Stimulated activated naive CD8-positive, alpha-beta T cell treated with anti-CD3 and anti-CD28 coated beads, Interleukin-15, Interleukin-2, amounts not matched to agents 100 ng/mL and 50 ng/mL, for 24 hours (primary cell): ENCODE measurements at regions not wholly inside any gene's neighbourhood (a gene's known extent, or its start where the extent isn't known, plus 50 kb on each side); places are given as distances from the start of the nearest gene placed in this dataset.
A peak's percentile ranks its signal among the peaks of the same experiment; 100 is the strongest.
"Not testable (repeated sequence)": the region's sequence is repeated elsewhere in the genome, so short reads cannot be mapped to it uniquely, and the experiment has no call there.

Source experiments
- H3K27ac Mint-ChIP-seq: one replicate; pipeline ENCODE4 v1.8.0; 2021; ENCODE audit warnings: mild to moderate bottlenecking, mixed read lengths
- H3K27me3 Mint-ChIP-seq: one replicate; pipeline ENCODE4 v1.8.0; 2021; ENCODE audit warnings: mixed read lengths
- H3K36me3 Mint-ChIP-seq: one replicate; pipeline ENCODE4 v1.8.0; 2021; ENCODE audit warnings: low read depth, mixed read lengths
- H3K4me1 Mint-ChIP-seq: one replicate; pipeline ENCODE4 v1.8.0; 2021; ENCODE audit warnings: low read depth, mixed read lengths
- H3K4me3 Mint-ChIP-seq: one replicate; pipeline ENCODE4 v1.8.0; 2021; ENCODE audit warnings: mild to moderate bottlenecking, mixed read lengths
- H3K9me3 Mint-ChIP-seq: one replicate; pipeline ENCODE4 v1.8.0; 2021; ENCODE audit warnings: mixed read lengths

DNA sequence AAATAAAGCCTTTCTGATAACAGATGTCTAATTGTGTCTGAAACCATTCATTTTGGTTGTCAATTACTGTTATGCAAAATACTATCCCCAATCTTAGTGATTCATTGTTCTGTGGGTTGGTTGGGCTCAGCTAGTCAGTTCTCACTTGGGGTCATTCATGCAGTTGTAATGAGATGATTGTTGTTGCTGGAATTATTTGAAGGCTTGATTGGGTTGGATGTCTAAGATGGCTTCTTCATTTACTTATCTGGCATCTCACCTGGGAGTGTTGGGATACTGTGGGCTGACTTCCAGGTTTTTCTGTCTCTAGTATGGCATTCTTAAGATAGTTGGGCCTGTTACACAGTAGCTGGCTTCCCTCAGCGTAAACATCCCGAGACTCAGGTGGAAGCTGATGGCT lies 217.8 kb upstream of the B3GALT2 start:
- H3K27me3 Mint-ChIP-seq: no peaks in the 10 kb centered on the region
- no peak overlapping the region for H3K4me3 Mint-ChIP-seq
- no peaks in the 10 kb centered on the region for H3K36me3 Mint-ChIP-seq
- peaks cover 22% of the 10 kb centered on the region for H3K4me1 Mint-ChIP-seq
- no peaks in the 10 kb centered on the region for H3K9me3 Mint-ChIP-seq
- no peak overlapping the region for H3K27ac Mint-ChIP-seq

GRCh38 chr1:193402977-193403376 lies 216.6 kb upstream of the B3GALT2 start:
- H3K4me3 Mint-ChIP-seq: no peak overlapping the region
- H3K27ac Mint-ChIP-seq: no peak overlapping the region

GRCh38 chr1:193402037-193402436 lies 215.6 kb upstream of the B3GALT2 start:
- Mint-ChIP-seq H3K36me3 (no peaks in the 10 kb centered on the region), H3K4me3 (no peak overlapping the region), H3K4me1 (peaks cover 10% of the 10 kb centered on the region), H3K27me3 (no peaks in the 10 kb centered on the region), H3K27ac (no peak overlapping the region), H3K9me3 (no peaks in the 10 kb centered on the region)

More at GRCh38 chr1:193402977-193403376, 216.6 kb upstream of the B3GALT2 start:
- no peaks in the 10 kb centered on the region for H3K27me3 Mint-ChIP-seq
- H3K36me3 Mint-ChIP-seq: no peaks in the 10 kb centered on the region
- H3K9me3 Mint-ChIP-seq: no peaks in the 10 kb centered on the region
- H3K4me1 Mint-ChIP-seq: peaks cover 12% of the 10 kb centered on the region

DNA sequence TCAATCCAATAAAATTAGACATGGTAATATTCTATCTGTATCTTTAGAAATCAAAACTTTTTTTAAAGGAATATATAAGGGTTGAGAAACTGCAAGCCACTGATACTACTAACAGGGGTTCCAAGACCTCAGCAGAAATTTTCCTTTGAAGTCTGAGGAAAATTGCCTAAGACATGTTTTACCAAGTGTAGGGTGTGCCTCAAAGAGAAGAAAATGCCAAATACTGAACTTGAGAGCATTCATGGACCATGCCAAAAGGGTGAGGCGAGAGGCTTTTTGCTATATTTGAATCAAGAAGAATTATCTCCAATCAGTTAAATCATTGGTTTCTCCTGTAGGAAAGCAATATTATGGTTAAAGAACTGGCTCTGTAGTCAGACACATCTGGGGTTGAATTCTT lies 207.9 kb upstream of the B3GALT2 start:
- Mint-ChIP-seq H3K4me1 (peaks cover 5% of the 10 kb centered on the region), H3K27ac (no peak overlapping the region), H3K9me3 (peaks cover 5% of the 10 kb centered on the region), H3K36me3 (no peaks in the 10 kb centered on the region), H3K27me3 (no peaks in the 10 kb centered on the region), H3K4me3 (no peak overlapping the region)

DNA sequence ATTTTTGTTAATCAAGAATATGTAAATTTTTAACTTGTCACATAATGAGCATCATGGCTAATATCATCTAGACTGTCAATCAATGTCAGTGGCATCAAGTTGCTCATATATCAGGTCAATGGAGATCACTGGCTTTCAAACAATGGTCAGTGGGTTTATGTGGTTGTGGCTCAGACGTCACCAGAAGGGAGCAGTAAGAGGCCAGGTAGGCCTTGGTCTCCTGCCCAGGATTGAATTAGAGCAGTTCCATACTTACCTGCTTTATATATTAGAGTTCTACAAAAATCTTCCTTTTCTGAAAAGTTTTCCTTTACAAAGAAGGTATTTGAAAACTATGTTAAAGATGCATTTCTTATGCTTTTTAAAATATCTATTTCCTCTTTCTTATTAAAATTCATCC lies 206.3 kb upstream of the B3GALT2 start:
- Mint-ChIP-seq H3K36me3 (no peaks in the 10 kb centered on the region), H3K27ac (no peak overlapping the region), H3K9me3 (peaks cover 5% of the 10 kb centered on the region), H3K27me3 (no peaks in the 10 kb centered on the region), H3K4me3 (no peak overlapping the region), H3K4me1 (peaks cover 5% of the 10 kb centered on the region)

DNA sequence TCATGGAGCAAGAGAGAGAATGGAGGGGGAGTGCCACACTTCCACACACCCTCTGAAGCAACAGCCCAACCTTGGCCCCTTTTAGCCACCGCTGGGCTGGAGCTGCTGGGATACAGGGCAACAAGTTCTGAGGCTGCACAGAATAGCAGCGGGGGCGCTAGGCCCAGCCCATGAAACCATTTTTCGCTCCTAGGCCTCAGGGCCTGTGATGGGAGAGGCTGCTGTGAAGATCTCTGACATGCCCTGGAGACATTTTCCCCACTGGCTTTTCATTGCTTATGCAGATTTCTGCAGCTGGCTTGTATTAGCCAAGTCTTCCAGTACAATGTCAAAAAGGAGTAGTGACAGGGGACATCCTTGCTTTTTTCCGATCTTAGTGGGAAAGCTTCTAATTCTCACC lies 202.3 kb upstream of the B3GALT2 start:
- H3K4me1 Mint-ChIP-seq: no peaks in the 10 kb centered on the region
- no peaks in the 10 kb centered on the region for H3K36me3 Mint-ChIP-seq
- no peaks in the 10 kb centered on the region for H3K9me3 Mint-ChIP-seq
- no peak overlapping the region for H3K27ac Mint-ChIP-seq
- no peaks in the 10 kb centered on the region for H3K27me3 Mint-ChIP-seq
- no peak overlapping the region for H3K4me3 Mint-ChIP-seq

DNA sequence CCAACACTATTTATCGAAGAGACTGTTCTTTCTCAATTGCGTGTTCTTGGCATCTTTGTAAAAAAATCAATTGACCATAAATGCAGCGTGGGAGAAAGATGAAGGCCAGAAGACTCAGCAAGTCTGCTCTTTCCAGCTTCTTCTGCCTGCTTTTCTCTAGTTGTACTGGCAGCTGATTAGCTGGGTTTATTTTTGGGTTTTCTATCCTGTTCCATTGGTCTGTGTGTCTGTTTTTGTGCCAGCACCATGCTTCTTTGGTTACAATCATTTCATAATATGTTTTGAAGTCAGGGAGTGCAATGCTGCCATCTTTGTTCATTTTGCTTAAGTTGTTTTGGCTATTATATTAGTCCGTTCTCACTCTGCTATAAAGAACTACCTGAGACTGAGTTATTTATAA lies 201.8 kb upstream of the B3GALT2 start:
- Mint-ChIP-seq H3K36me3 (no peaks in the 10 kb centered on the region), H3K27me3 (no peaks in the 10 kb centered on the region), H3K4me3 (no peak overlapping the region), H3K27ac (no peak overlapping the region), H3K9me3 (no peaks in the 10 kb centered on the region), H3K4me1 (no peaks in the 10 kb centered on the region)

DNA sequence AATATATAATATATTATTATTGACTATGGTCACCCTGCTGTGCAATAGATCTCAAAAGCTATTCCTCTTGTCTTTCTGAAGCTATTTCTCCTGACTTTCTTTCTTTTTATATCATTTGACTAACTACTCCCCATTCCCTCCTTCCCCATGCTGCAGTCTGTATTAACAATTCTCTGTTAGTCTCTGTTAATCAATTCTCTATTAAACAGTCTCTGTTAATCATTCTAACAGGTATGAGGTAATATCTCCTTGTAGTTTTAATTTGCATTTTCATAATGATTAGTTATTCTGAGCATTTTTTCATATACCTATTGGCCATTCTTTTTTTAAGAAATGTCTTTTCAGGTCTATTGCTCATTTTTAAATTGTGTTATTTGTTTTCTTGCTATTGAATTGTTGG lies 201.0 kb upstream of the B3GALT2 start:
- Mint-ChIP-seq H3K4me3 (no peak overlapping the region), H3K27me3 (no peaks in the 10 kb centered on the region), H3K9me3 (no peaks in the 10 kb centered on the region), H3K4me1 (no peaks in the 10 kb centered on the region), H3K27ac (no peak overlapping the region), H3K36me3 (no peaks in the 10 kb centered on the region)

DNA sequence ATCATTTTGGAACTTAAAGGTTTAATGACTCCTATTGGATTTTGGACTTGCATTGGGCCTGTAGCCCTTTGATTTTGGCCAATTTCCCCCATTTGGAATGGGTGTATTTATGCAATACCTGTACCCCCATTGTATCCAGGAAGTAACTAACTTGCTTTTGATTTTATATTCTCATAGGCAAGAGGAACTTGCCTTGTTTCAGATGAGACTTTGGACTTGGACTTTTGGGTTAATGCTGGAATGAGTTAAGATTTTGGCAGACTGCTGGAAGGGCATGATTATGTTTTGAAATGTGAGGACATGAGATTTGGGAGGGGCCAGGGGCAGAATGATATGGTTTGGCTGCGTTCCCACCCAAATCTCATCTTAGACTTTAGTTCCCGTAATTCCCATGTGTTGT lies 192.0 kb upstream of the B3GALT2 start:
- H3K27me3 Mint-ChIP-seq, H3K27ac Mint-ChIP-seq, H3K4me1 Mint-ChIP-seq, H3K4me3 Mint-ChIP-seq, H3K9me3 Mint-ChIP-seq, H3K36me3 Mint-ChIP-seq: not testable (repeated sequence)

- no peaks in the 10 kb centered on the region for H3K36me3 Mint-ChIP-seq
- H3K27me3 Mint-ChIP-seq: no peaks in the 10 kb centered on the region
- no peaks in the 10 kb centered on the region for H3K4me1 Mint-ChIP-seq
- H3K9me3 Mint-ChIP-seq: no peaks in the 10 kb centered on the region
- H3K27ac Mint-ChIP-seq: no peak overlapping the region
- H3K4me3 Mint-ChIP-seq: no peak overlapping the region
Measured at GRCh38 chr1:193377472-193377871, 191.1 kb upstream of the B3GALT2 start.

GRCh38 chr1:193372553-193372952 lies 186.1 kb upstream of the B3GALT2 start:
- H3K27ac Mint-ChIP-seq: no peak overlapping the region

GRCh38 chr1:193368302-193368701 lies 181.9 kb upstream of the B3GALT2 start:
- Mint-ChIP-seq H3K27me3 (no peaks in the 10 kb centered on the region), H3K4me1 (peaks cover 13% of the 10 kb centered on the region), H3K9me3 (no peaks in the 10 kb centered on the region), H3K36me3 (no peaks in the 10 kb centered on the region), H3K27ac (peak overlapping the region; percentile 68), H3K4me3 (peak overlapping the region; percentile 71)

More at GRCh38 chr1:193372553-193372952, 186.1 kb upstream of the B3GALT2 start:
- no peaks in the 10 kb centered on the region for H3K27me3 Mint-ChIP-seq
- no peaks in the 10 kb centered on the region for H3K9me3 Mint-ChIP-seq
- H3K36me3 Mint-ChIP-seq: no peaks in the 10 kb centered on the region
- peaks cover 13% of the 10 kb centered on the region for H3K4me1 Mint-ChIP-seq
- H3K4me3 Mint-ChIP-seq: no peak overlapping the region

- peak overlapping the region; percentile 71 for H3K4me3 Mint-ChIP-seq
- no peaks in the 10 kb centered on the region for H3K27me3 Mint-ChIP-seq
- H3K27ac Mint-ChIP-seq: no peak overlapping the region
- H3K9me3 Mint-ChIP-seq: no peaks in the 10 kb centered on the region
- H3K36me3 Mint-ChIP-seq: no peaks in the 10 kb centered on the region
- peaks cover 13% of the 10 kb centered on the region for H3K4me1 Mint-ChIP-seq
Measured at GRCh38 chr1:193367863-193368262, 181.4 kb upstream of the B3GALT2 start.

DNA sequence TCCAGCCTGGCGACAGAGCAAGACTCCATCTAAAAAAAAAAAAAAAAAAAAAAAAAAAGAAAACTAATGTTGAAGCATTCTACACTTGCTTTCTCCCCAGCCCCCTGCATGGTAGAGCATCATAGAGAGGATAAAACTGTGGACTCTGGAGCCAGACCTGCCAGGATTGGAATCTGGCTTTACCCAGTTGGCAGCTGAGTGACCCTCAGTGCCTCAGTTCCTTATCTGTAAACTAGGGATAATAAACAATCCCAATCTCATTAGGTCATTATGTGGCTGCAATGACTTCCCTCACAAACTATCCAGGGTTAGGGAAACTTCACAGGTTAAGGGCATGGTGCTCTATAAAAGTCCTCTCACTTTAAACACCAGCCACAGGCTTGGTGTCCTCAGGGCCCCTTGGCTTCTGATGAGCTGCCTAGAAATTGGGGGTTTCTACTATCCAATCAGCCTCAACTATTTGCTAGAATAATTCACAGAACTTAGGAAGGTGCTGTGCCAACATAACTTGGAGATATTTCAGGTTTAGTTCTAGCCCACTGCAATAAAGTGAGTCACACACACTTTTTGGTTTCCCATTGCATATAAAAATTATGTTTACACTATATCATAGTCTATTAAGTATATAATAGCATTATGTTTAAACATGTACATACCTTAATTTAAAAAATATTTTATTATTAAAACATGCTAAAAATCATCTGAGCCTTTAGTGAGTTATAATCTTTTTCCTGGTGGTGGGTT lies 180.5 kb upstream of the B3GALT2 start:
- Mint-ChIP-seq H3K4me3 (no peak overlapping the region), H3K9me3 (no peaks in the 10 kb centered on the region), H3K27ac (no peak overlapping the region), H3K4me1 (peaks cover 13% of the 10 kb centered on the region), H3K36me3 (no peaks in the 10 kb centered on the region), H3K27me3 (no peaks in the 10 kb centered on the region)

DNA sequence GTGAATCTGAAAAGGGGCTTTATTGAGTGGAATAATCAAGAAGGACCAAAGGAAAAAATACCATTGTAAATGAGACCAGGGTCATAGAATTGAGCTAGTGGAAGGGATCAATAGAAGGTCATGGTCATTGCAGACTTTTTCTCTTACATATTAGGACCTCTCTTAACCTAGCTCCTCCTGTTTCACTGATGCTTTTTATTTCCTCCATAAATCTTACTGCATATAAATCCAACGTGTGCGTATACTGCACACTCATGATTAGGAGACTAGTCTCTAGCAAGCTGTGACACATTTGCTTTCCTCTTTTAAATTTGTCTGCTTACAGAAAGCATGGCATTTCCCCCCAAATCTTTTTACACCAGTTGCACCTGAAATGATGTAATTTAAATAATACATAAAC lies 179.6 kb upstream of the B3GALT2 start:
- H3K4me3 Mint-ChIP-seq: no peak overlapping the region
- no peaks in the 10 kb centered on the region for H3K9me3 Mint-ChIP-seq
- no peak overlapping the region for H3K27ac Mint-ChIP-seq
- H3K4me1 Mint-ChIP-seq: peaks cover 13% of the 10 kb centered on the region
- H3K27me3 Mint-ChIP-seq: no peaks in the 10 kb centered on the region
- H3K36me3 Mint-ChIP-seq: no peaks in the 10 kb centered on the region

GRCh38 chr1:193359631-193360030 lies 173.2 kb upstream of the B3GALT2 start:
- H3K27ac Mint-ChIP-seq: no peak overlapping the region
- no peaks in the 10 kb centered on the region for H3K36me3 Mint-ChIP-seq
- H3K27me3 Mint-ChIP-seq: peaks cover 3% of the 10 kb centered on the region
- H3K9me3 Mint-ChIP-seq: no peaks in the 10 kb centered on the region
- H3K4me1 Mint-ChIP-seq: no peaks in the 10 kb centered on the region
- H3K4me3 Mint-ChIP-seq: no peak overlapping the region
